WI38 (cell line): ENCODE measurements at regions not wholly inside any gene's neighbourhood (a gene's known extent, or its start where the extent isn't known, plus 50 kb on each side); places are given as distances from the start of the nearest gene placed in this dataset.

Experiments used
- H3K4me3 ChIP-seq: 2 replicates; pipeline ENCODE4 v1.5.1; 2011; ENCODE audit warnings: low read depth, mild to moderate bottlenecking, control low read depth, low read length
- TF ChIP-seq, protein P1 (sequence below): IDR thresholded peaks from 2 replicates; pipeline ENCODE4 v1.5.1; 2012; ENCODE audit warnings: low read depth, mild to moderate bottlenecking, control low read depth, low read length

DNA sequence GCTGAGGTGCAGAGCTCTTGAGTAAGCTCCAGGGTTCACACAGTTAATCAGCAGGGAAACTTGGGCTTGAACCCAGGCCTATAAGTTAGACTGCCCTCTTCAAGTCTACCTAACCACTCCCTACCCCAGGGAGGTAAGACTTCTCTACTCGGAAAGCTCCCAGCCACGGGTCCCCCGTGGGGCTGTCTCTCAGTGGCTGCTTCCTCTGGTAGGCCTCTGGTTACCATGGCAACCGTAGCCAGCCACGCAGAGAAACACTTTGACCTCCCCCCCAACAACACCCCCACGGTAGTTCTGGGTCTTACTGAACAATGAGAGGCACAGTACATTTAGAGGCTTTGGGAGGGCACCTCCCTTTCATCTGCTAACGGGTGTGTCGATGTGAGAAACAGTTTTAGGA lies 245.2 kb downstream of the AACS start:
- no peak overlapping the region for H3K4me3 ChIP-seq
- TF ChIP-seq, protein P1, sequence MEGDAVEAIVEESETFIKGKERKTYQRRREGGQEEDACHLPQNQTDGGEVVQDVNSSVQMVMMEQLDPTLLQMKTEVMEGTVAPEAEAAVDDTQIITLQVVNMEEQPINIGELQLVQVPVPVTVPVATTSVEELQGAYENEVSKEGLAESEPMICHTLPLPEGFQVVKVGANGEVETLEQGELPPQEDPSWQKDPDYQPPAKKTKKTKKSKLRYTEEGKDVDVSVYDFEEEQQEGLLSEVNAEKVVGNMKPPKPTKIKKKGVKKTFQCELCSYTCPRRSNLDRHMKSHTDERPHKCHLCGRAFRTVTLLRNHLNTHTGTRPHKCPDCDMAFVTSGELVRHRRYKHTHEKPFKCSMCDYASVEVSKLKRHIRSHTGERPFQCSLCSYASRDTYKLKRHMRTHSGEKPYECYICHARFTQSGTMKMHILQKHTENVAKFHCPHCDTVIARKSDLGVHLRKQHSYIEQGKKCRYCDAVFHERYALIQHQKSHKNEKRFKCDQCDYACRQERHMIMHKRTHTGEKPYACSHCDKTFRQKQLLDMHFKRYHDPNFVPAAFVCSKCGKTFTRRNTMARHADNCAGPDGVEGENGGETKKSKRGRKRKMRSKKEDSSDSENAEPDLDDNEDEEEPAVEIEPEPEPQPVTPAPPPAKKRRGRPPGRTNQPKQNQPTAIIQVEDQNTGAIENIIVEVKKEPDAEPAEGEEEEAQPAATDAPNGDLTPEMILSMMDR = no peak

DNA sequence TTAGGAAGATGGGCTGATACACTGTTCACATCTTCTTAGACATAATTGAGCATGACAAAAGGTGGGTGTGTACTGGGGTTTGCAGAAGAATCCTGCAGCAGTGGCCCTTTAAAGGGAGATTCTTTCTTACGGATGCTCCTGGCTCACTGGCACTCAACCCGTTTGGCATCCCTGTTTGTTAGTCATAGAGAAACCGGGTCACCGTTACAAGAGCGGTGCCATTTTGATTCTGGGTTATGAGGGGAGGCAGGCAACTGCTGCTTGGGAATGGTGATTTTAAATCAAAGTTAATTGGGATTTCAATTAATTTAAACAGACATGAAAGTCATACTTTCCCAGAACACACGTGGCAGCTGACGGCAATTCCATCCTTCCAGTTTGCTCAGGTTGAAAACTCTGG lies 245.8 kb downstream of the AACS start:
- no peak overlapping the region for H3K4me3 ChIP-seq
- TF ChIP-seq, protein P1 = no peak

DNA sequence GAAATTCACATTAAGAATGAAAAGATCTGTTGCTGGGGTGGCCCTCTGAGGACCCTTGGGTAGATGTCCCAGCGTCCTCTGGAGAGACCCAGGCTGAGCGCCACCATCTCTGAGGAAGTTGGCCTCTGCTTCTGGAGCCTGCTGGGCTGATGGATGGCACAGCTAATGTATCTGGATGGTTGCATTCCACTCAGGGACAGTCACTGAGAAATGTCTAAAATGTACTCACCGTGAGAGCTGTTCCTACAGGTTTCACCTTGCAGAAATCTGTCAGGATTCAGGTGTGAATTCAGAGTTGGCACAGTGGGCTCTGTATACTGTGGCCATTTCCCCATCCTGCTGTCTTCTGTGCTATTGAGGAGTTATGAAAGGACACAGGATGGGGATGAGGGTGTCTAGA lies 247.2 kb downstream of the AACS start:
- H3K4me3 ChIP-seq = no peak overlapping the region
- TF ChIP-seq, protein P1 = no peak

DNA sequence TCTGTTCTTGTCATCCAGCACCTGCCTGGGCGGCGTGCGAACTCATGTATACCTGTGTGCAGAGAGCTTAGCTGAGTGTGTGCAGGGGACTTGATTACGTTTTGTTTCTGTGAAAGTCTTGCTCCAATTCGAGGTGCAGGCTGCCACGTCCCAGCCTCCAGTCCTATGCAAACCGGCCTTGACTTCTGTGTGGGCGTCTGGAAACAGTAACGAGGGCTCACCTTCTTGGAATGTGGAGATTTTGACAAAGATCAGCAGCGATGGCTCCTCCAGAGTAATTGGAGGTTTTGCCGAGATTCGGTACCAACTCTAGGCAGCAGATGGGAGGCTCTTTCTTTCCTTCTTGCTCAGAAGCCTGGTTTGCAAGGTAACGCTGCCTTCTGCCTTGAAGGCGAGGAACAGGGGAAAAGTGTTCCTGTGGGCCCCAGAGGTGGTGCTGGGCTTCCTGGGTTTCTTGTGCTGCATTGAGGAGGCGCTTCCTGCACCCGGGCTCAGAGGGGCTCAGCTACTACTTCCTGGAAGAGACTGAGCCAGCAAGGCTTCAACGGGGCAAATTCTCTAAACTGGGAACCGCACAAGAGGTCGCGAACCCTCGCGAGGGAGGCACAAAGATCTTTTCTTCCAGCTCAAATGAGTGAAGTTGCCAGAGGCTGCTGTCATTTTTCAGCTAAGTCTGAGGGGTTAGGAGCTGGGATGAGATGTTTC lies 249.0 kb downstream of the AACS start:
- no peak overlapping the region for H3K4me3 ChIP-seq
- TF ChIP-seq, protein P1 = no peak

DNA sequence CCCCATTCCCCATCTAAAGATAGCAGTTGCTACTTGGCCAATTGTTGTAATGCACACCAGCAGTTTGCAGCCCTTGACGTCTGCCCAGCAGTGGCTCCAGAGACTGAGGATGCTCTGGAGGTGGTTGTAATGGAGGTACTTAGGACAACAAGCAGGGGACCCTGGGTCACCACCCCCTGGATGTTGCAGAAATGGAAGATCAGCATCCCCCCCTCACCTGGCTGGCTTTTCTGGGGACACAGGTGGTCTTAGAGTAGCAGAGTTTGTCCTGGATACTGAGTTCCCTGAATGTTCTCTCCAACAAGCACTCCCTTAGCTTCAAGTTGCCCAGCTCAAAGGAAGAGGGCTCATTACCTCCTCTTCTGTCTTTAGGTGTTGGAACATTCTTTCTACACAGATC lies 250.5 kb downstream of the AACS start:
- no peak overlapping the region for H3K4me3 ChIP-seq
- TF ChIP-seq, protein P1 = no peak

DNA sequence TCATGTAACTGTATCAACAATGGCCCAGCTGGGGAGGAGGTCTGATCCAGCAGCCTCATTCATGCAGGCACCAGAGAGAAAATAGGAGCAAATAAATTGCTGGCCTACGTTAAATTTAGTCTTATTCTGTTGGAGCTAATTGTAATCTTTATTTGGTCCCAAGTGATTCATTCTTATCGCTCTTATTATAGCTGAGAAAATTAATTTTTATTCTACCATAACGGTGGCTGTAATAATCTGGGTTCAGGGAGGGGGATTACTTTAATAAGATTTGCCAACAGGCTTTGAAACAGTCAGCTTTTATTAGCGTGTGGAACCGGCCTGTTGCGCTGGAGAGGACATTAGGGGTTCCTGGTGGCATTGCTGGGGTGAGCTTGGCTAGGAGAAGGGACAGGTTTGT lies 254.9 kb downstream of the AACS start:
- H3K4me3 ChIP-seq = no peak overlapping the region
- TF ChIP-seq, protein P1 = no peak

DNA sequence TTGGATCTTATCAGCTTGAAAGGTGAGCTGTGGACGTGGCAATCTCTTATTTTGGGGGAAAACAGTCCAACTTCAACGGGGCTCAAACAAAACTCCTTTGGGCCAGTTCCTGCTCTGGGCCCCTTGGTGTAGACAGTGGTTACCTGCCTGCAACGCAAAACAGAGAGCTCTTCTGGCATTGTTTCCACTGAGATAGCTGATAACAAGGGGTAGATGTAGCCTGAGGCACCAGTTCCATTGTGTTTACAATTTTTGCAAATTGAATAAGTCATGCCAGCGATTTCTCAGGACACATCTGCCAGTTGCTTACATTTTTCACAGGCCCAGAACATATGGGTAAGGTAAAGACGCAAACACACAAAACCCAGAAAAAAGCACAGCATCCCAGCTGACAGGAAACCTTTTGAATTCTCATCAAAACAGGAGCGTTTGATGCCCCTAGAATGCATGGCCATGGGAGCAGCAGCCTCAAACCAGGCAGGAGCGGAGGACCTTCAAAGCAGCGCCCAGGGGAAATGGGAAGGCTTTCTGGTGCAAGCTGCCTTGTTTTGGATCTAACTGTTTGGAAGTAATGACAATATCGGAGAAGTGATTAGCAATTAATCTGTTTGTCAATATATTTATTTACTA lies 259.7 kb downstream of the AACS start:
- TF ChIP-seq, protein P1 = no peak

More for the DNA sequence above, 259.7 kb downstream of the AACS start:
- no peak overlapping the region for H3K4me3 ChIP-seq
